AG09309 (cell line): ENCODE measurements at regions not wholly inside any gene's neighbourhood (a gene's known extent, or its start where the extent isn't known, plus 50 kb on each side); places are given as distances from the start of the nearest gene placed in this dataset.

Experiments
- DNase-seq: peaks from one replicate; pipeline ENCODE4 v3.0.0-alpha.2; 2010; ENCODE audit warnings: low read depth
- H3K4me3 ChIP-seq: 2 replicates; pipeline ENCODE4 v1.5.1; 2011; ENCODE audit warnings: mild to moderate bottlenecking, low read depth, low read length, moderate library complexity; ENCODE audit not compliant: control insufficient read depth
- CTCF ChIP-seq: IDR thresholded peaks from 2 replicates; pipeline ENCODE4 v1.5.1; 2011; ENCODE audit warnings: mild to moderate bottlenecking, low read depth, low read length, inconsistent platforms; ENCODE audit not compliant: insufficient read depth, control insufficient read depth; ENCODE audit errors: missing control alignments

GRCh38 chr3:187952849-187953248 lies 201.1 kb upstream of the LPP start:
- TF ChIP-seq CTCF: peak; percentile 5
- no peak for DNase-seq

GRCh38 chr3:187954516-187954872 lies 199.5 kb upstream of the LPP start:
- TF ChIP-seq CTCF: no peak
- no peak overlapping the region for H3K4me3 ChIP-seq
- no peak for DNase-seq

More at GRCh38 chr3:187952849-187953248, 201.1 kb upstream of the LPP start:
- H3K4me3 ChIP-seq: no peak overlapping the region

GRCh38 chr3:187954873-187955586 lies 198.9 kb upstream of the LPP start:
- H3K4me3 ChIP-seq: no peak overlapping the region
- peak; percentile 82 for DNase-seq
- no peak for TF ChIP-seq CTCF

GRCh38 chr3:187955587-187955952 lies 198.4 kb upstream of the LPP start:
- no peak for DNase-seq
- no peak overlapping the region for H3K4me3 ChIP-seq
- no peak for TF ChIP-seq CTCF

GRCh38 chr3:187957165-187957581 lies 196.8 kb upstream of the LPP start:
- no peak for DNase-seq
- H3K4me3 ChIP-seq: no peak overlapping the region
- no peak for TF ChIP-seq CTCF

- DNase-seq: no peak
- no peak for TF ChIP-seq CTCF
- H3K4me3 ChIP-seq: no peak overlapping the region
Observed at GRCh38 chr3:187957582-187957981, 196.4 kb upstream of the LPP start.
